ENCODE measurements at regions not wholly inside any gene's neighbourhood (a gene's known extent, or its start where the extent isn't known, plus 50 kb on each side); places are given as distances from the start of the nearest gene placed in this dataset.

DNA sequence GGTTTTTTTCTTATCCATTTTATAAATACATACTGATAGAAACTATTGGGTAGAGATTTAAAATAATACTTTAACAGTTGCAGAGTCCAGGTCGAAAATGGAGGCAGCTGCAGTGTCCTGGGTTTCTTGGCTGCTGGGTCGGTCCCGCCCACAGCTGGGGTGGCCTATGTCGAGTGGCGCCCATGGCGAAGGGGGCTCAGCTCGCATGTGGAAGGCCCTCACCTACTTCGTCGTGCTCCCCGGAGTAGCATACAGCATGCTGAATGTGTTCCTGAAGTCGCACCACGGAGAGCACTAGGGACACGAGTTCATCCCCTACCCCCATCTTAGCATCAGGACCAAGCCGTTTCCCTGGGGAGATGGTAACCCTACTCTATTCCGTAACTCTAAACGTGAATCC lies 1304.9 kb upstream of the ADGRL2 start:
- no peaks in the 10 kb centered on the region for H4K20me1 ChIP-seq (ENCODE audit: insufficient read depth)
- no peaks in the 10 kb centered on the region for H3F3A ChIP-seq (ENCODE audit: insufficient read depth)
- no peak overlapping the region for H3K9ac ChIP-seq
- H3K9me2 ChIP-seq (ENCODE audit: insufficient read depth), result no peaks in the 10 kb centered on the region
- 69% methylated on average over 16 of the region's 16 CpGs for WGBS, 2 experiments (ENCODE audit: low coverage in 1 of 2, low lambda C conversion rate in 2 of 2, missing lambda C conversion rate in 2 of 2)
- in situ Hi-C loops (cut with MboI), result no loop called here
- TF ChIP-seq EZH2 (IDR thresholded peaks at IDR 0.05; ENCODE audit: insufficient read depth, poor library complexity, severe bottlenecking), result no peak
- no peak for TF ChIP-seq EZH2phosphoT487 (IDR thresholded peaks at IDR 0.05; ENCODE audit: insufficient read depth, low read depth)
- no peak overlapping the region for H3K4me2 ChIP-seq (ENCODE audit: unreplicated experiment)
- H3K36me3 ChIP-seq (ENCODE audit: low read depth), result no peaks in the 10 kb centered on the region
- H3K27me3 ChIP-seq (replicated peaks; ENCODE audit: insufficient read depth), result no peaks in the 10 kb centered on the region
- no peaks in the 10 kb centered on the region for H3K4me1 ChIP-seq (ENCODE audit: insufficient read depth)
- no peak overlapping the region for H3K4me3 ChIP-seq
- H3K9me3 ChIP-seq (ENCODE audit: low read depth), result no peaks in the 10 kb centered on the region
- no peak overlapping the region for H3K27ac ChIP-seq
- H2AFZ ChIP-seq, result no peak overlapping the region
- no peaks in the 10 kb centered on the region for H3K79me2 ChIP-seq (ENCODE audit: insufficient read depth)
- no peak for DNase-seq

DNA sequence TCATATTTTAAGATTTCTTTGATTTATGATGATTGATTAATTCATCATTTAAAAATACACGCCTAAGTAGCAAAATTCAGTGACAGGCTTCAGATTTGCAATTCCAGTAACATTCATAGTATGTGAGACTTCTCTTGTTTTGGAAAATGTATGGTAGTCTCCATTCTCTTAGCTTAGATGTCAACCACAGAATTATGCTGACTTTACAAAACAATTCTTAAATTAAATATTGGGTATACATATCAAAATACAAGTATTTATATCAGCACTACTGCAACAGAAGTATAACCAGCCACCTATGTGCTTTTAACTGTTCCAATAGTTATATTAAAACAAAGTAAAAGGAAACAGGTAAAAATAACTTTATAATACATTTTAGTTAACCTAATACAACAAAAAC lies 1328.6 kb upstream of the ADGRL2 start:
- no peaks in the 10 kb centered on the region for H3K79me2 ChIP-seq (ENCODE audit: insufficient read depth)
- no peaks in the 10 kb centered on the region for H3K27me3 ChIP-seq (replicated peaks; ENCODE audit: insufficient read depth)
- H3K36me3 ChIP-seq (ENCODE audit: low read depth), result no peaks in the 10 kb centered on the region
- no peaks in the 10 kb centered on the region for H3F3A ChIP-seq (ENCODE audit: insufficient read depth)
- H3K4me1 ChIP-seq (ENCODE audit: insufficient read depth), result no peaks in the 10 kb centered on the region
- H3K4me2 ChIP-seq (ENCODE audit: unreplicated experiment), result no peak overlapping the region
- H3K27ac ChIP-seq, result no peak overlapping the region
- H3K4me3 ChIP-seq, result no peak overlapping the region
- H3K9ac ChIP-seq, result no peak overlapping the region
- in situ Hi-C loops (cut with MboI), result no loop called here
- no peaks in the 10 kb centered on the region for H4K20me1 ChIP-seq (ENCODE audit: insufficient read depth)
- H2AFZ ChIP-seq, result no peak overlapping the region
- H3K9me2 ChIP-seq (ENCODE audit: insufficient read depth), result no peaks in the 10 kb centered on the region
- H3K9me3 ChIP-seq (ENCODE audit: low read depth), result no peaks in the 10 kb centered on the region
- no peak for TF ChIP-seq EZH2phosphoT487 (IDR thresholded peaks at IDR 0.05; ENCODE audit: insufficient read depth, low read depth)
- TF ChIP-seq EZH2 (IDR thresholded peaks at IDR 0.05; ENCODE audit: insufficient read depth, poor library complexity, severe bottlenecking), result no peak
- 26 to 28% methylated on average over 1 of the region's 1 CpG for WGBS, 2 experiments (ENCODE audit: low coverage in 1 of 2, low lambda C conversion rate in 2 of 2, missing lambda C conversion rate in 2 of 2)
- no peak for DNase-seq

DNA sequence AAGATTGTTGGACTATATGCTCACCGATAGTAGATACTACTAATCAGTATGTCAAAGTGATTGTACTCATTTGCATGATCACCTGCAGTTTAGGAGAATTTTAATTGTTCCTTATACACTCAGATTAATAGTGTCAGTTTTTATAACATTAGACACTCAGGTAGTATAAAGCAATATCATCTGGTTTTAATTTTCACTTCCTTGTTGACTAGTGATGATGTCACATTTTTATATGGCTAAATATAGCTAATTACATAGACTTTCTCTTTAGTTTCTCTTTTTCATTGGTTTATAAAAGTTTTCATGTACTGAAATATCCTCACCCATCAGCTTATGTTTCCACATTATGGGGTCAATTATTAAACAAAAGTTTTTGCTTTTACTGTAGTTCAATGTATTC lies 1332.4 kb upstream of the ADGRL2 start:
- H3K4me3 ChIP-seq, result no peak overlapping the region
- H4K20me1 ChIP-seq (ENCODE audit: insufficient read depth), result no peaks in the 10 kb centered on the region
- WGBS, 2 experiments (ENCODE audit: low coverage in 1 of 2, low lambda C conversion rate in 2 of 2, missing lambda C conversion rate in 2 of 2), result 45 to 50% methylated on average over 1 of the region's 1 CpG
- no peak overlapping the region for H3K27ac ChIP-seq
- H3K4me1 ChIP-seq (ENCODE audit: insufficient read depth), result no peaks in the 10 kb centered on the region
- no peaks in the 10 kb centered on the region for H3K27me3 ChIP-seq (replicated peaks; ENCODE audit: insufficient read depth)
- H3F3A ChIP-seq (ENCODE audit: insufficient read depth), result no peaks in the 10 kb centered on the region
- no peaks in the 10 kb centered on the region for H3K79me2 ChIP-seq (ENCODE audit: insufficient read depth)
- no peaks in the 10 kb centered on the region for H3K36me3 ChIP-seq (ENCODE audit: low read depth)
- in situ Hi-C loops (cut with MboI), result no loop called here
- H3K9me3 ChIP-seq (ENCODE audit: low read depth), result no peaks in the 10 kb centered on the region
- no peak overlapping the region for H2AFZ ChIP-seq
- no peak overlapping the region for H3K9ac ChIP-seq
- H3K4me2 ChIP-seq (ENCODE audit: unreplicated experiment), result no peak overlapping the region
- DNase-seq, result peak; percentile 0
- TF ChIP-seq EZH2 (IDR thresholded peaks at IDR 0.05; ENCODE audit: insufficient read depth, poor library complexity, severe bottlenecking) (no peak), EZH2phosphoT487 (IDR thresholded peaks at IDR 0.05; ENCODE audit: insufficient read depth, low read depth) (no peak)
- no peaks in the 10 kb centered on the region for H3K9me2 ChIP-seq (ENCODE audit: insufficient read depth)

DNA sequence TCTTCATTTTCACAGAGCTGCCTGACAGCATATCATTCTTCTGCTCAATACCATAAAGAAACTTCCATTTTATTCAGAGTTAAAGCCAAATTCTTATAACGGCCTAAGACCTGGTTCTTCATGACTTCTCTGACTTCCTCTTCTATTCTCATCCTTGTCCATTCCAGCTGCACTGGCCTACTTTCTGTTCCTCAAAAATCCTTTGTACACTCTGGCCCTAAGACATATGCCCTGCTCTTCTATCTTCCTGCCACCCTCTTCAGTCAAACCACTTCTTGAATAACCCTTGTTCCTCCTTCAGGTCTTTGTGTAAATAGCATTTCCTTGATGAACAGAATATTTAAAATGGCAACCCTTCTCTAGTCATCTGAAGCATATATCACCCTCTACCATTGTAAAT lies 1338.7 kb upstream of the ADGRL2 start:
- WGBS, 2 experiments (ENCODE audit: low coverage in 1 of 2, low lambda C conversion rate in 2 of 2, missing lambda C conversion rate in 2 of 2), result 12 to 24% methylated on average over 1 of the region's 1 CpG
- Histone ChIP-seq H3K36me3 (ENCODE audit: low read depth) (no peaks in the 10 kb centered on the region), H3K4me2 (ENCODE audit: unreplicated experiment) (no peak overlapping the region), H3K4me3 (no peak overlapping the region), H3K79me2 (ENCODE audit: insufficient read depth) (no peaks in the 10 kb centered on the region), H3K27ac (no peak overlapping the region), H3F3A (ENCODE audit: insufficient read depth) (no peaks in the 10 kb centered on the region), H3K9ac (no peak overlapping the region), H4K20me1 (ENCODE audit: insufficient read depth) (no peaks in the 10 kb centered on the region), H3K4me1 (ENCODE audit: insufficient read depth) (no peaks in the 10 kb centered on the region), H3K9me3 (ENCODE audit: low read depth) (no peaks in the 10 kb centered on the region), H3K9me2 (ENCODE audit: insufficient read depth) (no peaks in the 10 kb centered on the region), H2AFZ (no peak overlapping the region), H3K27me3 (replicated peaks; ENCODE audit: insufficient read depth) (no peaks in the 10 kb centered on the region)
- TF ChIP-seq EZH2phosphoT487 (IDR thresholded peaks at IDR 0.05; ENCODE audit: insufficient read depth, low read depth) (no peak), EZH2 (IDR thresholded peaks at IDR 0.05; ENCODE audit: insufficient read depth, poor library complexity, severe bottlenecking) (no peak)
- in situ Hi-C loops (cut with MboI), result no loop called here
- DNase-seq, result no peak

GRCh38 chr1:80457409-80457808 lies 1343.3 kb upstream of the ADGRL2 start:
- H3K9ac ChIP-seq, result no peak overlapping the region
- no peaks in the 10 kb centered on the region for H3K9me2 ChIP-seq (ENCODE audit: insufficient read depth)
- H3K4me3 ChIP-seq, result no peak overlapping the region
- no peaks in the 10 kb centered on the region for H3K9me3 ChIP-seq (ENCODE audit: low read depth)
- no peak overlapping the region for H2AFZ ChIP-seq
- no peaks in the 10 kb centered on the region for H3F3A ChIP-seq (ENCODE audit: insufficient read depth)
- H3K27ac ChIP-seq, result no peak overlapping the region
- 0 to 2% methylated on average over 2 of the region's 2 CpGs for WGBS, 2 experiments (ENCODE audit: low coverage in 1 of 2, low lambda C conversion rate in 2 of 2, missing lambda C conversion rate in 2 of 2)
- no peaks in the 10 kb centered on the region for H3K79me2 ChIP-seq (ENCODE audit: insufficient read depth)
- no peaks in the 10 kb centered on the region for H4K20me1 ChIP-seq (ENCODE audit: insufficient read depth)
- in situ Hi-C loops (cut with MboI), result no loop called here
- DNase-seq, result no peak
- no peaks in the 10 kb centered on the region for H3K4me1 ChIP-seq (ENCODE audit: insufficient read depth)
- H3K27me3 ChIP-seq (replicated peaks; ENCODE audit: insufficient read depth), result no peaks in the 10 kb centered on the region
- TF ChIP-seq EZH2 (IDR thresholded peaks at IDR 0.05; ENCODE audit: insufficient read depth, poor library complexity, severe bottlenecking), result no peak
- no peak for TF ChIP-seq EZH2phosphoT487 (IDR thresholded peaks at IDR 0.05; ENCODE audit: insufficient read depth, low read depth)
- H3K4me2 ChIP-seq (ENCODE audit: unreplicated experiment), result no peak overlapping the region
- no peaks in the 10 kb centered on the region for H3K36me3 ChIP-seq (ENCODE audit: low read depth)

All from GM23248 (cell line).